ENCODE measurements at regions not wholly inside any gene's neighbourhood (a gene's known extent, or its start where the extent isn't known, plus 50 kb on each side); places are given as distances from the start of the nearest gene placed in this dataset.

DNA sequence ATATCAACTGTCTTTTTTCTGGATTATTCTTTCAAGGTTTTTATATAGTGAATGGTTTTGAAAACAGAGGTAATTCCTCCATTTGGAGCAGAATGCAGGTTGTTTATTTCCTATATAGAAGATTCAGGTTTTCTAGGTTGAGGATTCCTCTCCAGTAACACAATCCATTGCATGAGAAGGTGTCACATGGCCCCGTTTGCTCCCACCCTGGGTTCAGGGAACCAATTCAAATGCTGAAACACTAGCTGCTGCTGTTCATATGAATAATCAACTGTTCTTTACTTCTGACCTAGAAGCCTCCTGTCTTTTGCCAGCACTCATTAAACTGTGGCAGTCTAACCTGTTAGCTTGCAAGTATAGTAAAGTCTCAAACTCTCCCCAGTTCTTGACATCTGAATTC is 1316.9 kb upstream of the TENM3 start:
- Histone ChIP-seq H3K79me1 (ENCODE audit: low read depth in 1 of 2, low read length in 2 of 2) (no peaks in the 10 kb centered on the region), H2AK9ac (replicated peaks; ENCODE audit: low read depth, low read length, poor library complexity) (no peak overlapping the region), H3K56ac (ENCODE audit: extremely low read depth, insufficient read depth, low read length) (no peak overlapping the region), H3K18ac (ENCODE audit: low read depth, low read length) (no peak overlapping the region), H3K14ac (replicated peaks; ENCODE audit: low read depth, low read length) (no peak overlapping the region), H2BK15ac (ENCODE audit: low read depth, low read length) (no peak overlapping the region), H3K4me1 (ENCODE audit: control insufficient read depth, insufficient read depth, low read length) (no peaks in the 10 kb centered on the region), H3K27me3 (ENCODE audit: control insufficient read depth, insufficient read depth, low read length) (no peaks in the 10 kb centered on the region), H3K36me3 (ENCODE audit: control insufficient read depth, insufficient read depth, low read length) (no peaks in the 10 kb centered on the region), H3K9ac (ENCODE audit: low read depth, low read length) (no peak overlapping the region), H3K4me3 (ENCODE audit: insufficient read depth, low read depth, low read length) (no peak overlapping the region), H3K27ac (ENCODE audit: insufficient read depth, low read length) (no peak overlapping the region), H2BK120ac (ENCODE audit: low read depth, low read length) (no peak overlapping the region), H3K9me1 (ENCODE audit: insufficient read depth, low read length) (no peaks in the 10 kb centered on the region), H3K9me3 (ENCODE audit: control insufficient read depth, insufficient read depth, low read length) (no peaks in the 10 kb centered on the region; the same call in 1 of the 2 replicates), H2BK20ac (ENCODE audit: low read depth, low read length) (no peak overlapping the region), H2AK5ac (ENCODE audit: low read depth, low read length) (no peak overlapping the region), H3K4ac (ENCODE audit: low read depth, low read length) (no peak overlapping the region), H3K23ac (ENCODE audit: low read depth, low read length) (no peak overlapping the region), H4K91ac (ENCODE audit: insufficient read depth, low read depth, low read length) (no peak overlapping the region), H2BK5ac (ENCODE audit: low read depth, low read length, poor library complexity, severe bottlenecking) (no peak overlapping the region), H4K8ac (ENCODE audit: low read depth in 2 of 2, low read length in 2 of 2) (no peak overlapping the region), H3K4me2 (ENCODE audit: low read depth, low read length) (no peak overlapping the region), H4K5ac (ENCODE audit: low read depth, low read length) (no peak overlapping the region), H4K20me1 (ENCODE audit: insufficient read depth, low read length) (no peaks in the 10 kb centered on the region), H2AFZ (replicated peaks; ENCODE audit: low read length, poor library complexity) (no peak overlapping the region)
- dilution Hi-C loops (cut with HindIII; ENCODE audit: low sequenced_read_pairs, unreplicated experiment) (no loop called here), in situ Hi-C loops (cut with MboI; ENCODE audit: low sequenced_read_pairs) (no loop called here), intact Hi-C loops (cut with micrococcal nuclease) (no loop called here)
- ChIA-PET CTCF (no interaction called here), POLR2A (ENCODE audit: unreplicated experiment) (no interaction called here)
- WGBS, 2 experiments (ENCODE audit: extremely low coverage in 2 of 2, insufficient read length in 1 of 2) = no CpG with 5 or more reads among the region's 1 CpG
- no TSS peak for BruUV-seq (replicated peaks)
- ATAC-seq (ENCODE audit: low read depth) (no peak), DNase-seq (no peak)
- TF ChIP-seq CHD1 (IDR thresholded peaks at IDR 0.05; ENCODE audit: low read depth, low read length) (no peak), USF2 (IDR thresholded peaks at IDR 0.05; ENCODE audit: low read depth, low read length) (no peak), NFE2L2 (IDR thresholded peaks at IDR 0.05; ENCODE audit: low read depth, low read length) (no peak), MXI1 (IDR thresholded peaks at IDR 0.05; ENCODE audit: borderline replicate concordance, low read depth, low read length) (no peak), BHLHE40 (IDR thresholded peaks at IDR 0.05; ENCODE audit: low read depth, low read length) (no peak), CEBPB (IDR thresholded peaks at IDR 0.05; ENCODE audit: low read depth, low read length) (no peak), POLR2A (IDR thresholded peaks at IDR 0.05; ENCODE audit: low read depth, low read length) (no peak), MAZ (IDR thresholded peaks at IDR 0.05; ENCODE audit: borderline replicate concordance, low read depth, low read length) (no peak), ELK1 (IDR thresholded peaks at IDR 0.05; ENCODE audit: borderline replicate concordance, low read depth, low read length) (no peak), RAD21 (IDR thresholded peaks at IDR 0.05; ENCODE audit: low read length) (no peak), RCOR1 (IDR thresholded peaks at IDR 0.05; ENCODE audit: insufficient replicate concordance, low read length) (no peak), SMC3 (IDR thresholded peaks at IDR 0.05; ENCODE audit: low read depth, low read length) (no peak), RFX5 (IDR thresholded peaks at IDR 0.05; ENCODE audit: low read depth, low read length) (no peak), MAFK (IDR thresholded peaks at IDR 0.05; ENCODE audit: low read depth, low read length) (no peak), FOS (IDR thresholded peaks at IDR 0.05; ENCODE audit: low read depth, low read length) (no peak)
- TF ChIP-seq, protein P1, sequence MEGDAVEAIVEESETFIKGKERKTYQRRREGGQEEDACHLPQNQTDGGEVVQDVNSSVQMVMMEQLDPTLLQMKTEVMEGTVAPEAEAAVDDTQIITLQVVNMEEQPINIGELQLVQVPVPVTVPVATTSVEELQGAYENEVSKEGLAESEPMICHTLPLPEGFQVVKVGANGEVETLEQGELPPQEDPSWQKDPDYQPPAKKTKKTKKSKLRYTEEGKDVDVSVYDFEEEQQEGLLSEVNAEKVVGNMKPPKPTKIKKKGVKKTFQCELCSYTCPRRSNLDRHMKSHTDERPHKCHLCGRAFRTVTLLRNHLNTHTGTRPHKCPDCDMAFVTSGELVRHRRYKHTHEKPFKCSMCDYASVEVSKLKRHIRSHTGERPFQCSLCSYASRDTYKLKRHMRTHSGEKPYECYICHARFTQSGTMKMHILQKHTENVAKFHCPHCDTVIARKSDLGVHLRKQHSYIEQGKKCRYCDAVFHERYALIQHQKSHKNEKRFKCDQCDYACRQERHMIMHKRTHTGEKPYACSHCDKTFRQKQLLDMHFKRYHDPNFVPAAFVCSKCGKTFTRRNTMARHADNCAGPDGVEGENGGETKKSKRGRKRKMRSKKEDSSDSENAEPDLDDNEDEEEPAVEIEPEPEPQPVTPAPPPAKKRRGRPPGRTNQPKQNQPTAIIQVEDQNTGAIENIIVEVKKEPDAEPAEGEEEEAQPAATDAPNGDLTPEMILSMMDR (conservative IDR thresholded peaks at IDR 0.05; ENCODE audit: low read depth, low read length) = no peak

Measured in IMR-90 (cell line).